ENCODE measurements at regions not wholly inside any gene's neighbourhood (a gene's known extent, or its start where the extent isn't known, plus 50 kb on each side); places are given as distances from the start of the nearest gene placed in this dataset.

GRCh38 chr3:34219556-34219955 lies 421.1 kb downstream of the PDCD6IP start:
- in situ Hi-C loops (cut with HindIII; ENCODE audit: low sequenced_read_pairs) = no loop called here

GRCh38 chr3:34225821-34226366 lies 427.5 kb downstream of the PDCD6IP start:
- in situ Hi-C loops (cut with HindIII; ENCODE audit: low sequenced_read_pairs) = no loop called here

GRCh38 chr3:34229876-34230275 lies 431.4 kb downstream of the PDCD6IP start:
- in situ Hi-C loops (cut with HindIII; ENCODE audit: low sequenced_read_pairs) = no loop called here

GRCh38 chr3:34235096-34235495 lies 436.7 kb downstream of the PDCD6IP start:
- in situ Hi-C loops (cut with HindIII; ENCODE audit: low sequenced_read_pairs) = no loop called here

- in situ Hi-C loops (cut with HindIII; ENCODE audit: low sequenced_read_pairs) = no loop called here
These were observed 439.5 kb downstream of the PDCD6IP start for GRCh38 chr3:34237946-34238345.

- in situ Hi-C loops (cut with HindIII; ENCODE audit: low sequenced_read_pairs) = no loop called here
These were observed 440.0 kb downstream of the PDCD6IP start for GRCh38 chr3:34238407-34238806.

- in situ Hi-C loops (cut with HindIII; ENCODE audit: low sequenced_read_pairs) = no loop called here
These were observed 440.9 kb downstream of the PDCD6IP start for GRCh38 chr3:34239287-34239686.

GRCh38 chr3:34239875-34240274 lies 441.4 kb downstream of the PDCD6IP start:
- in situ Hi-C loops (cut with HindIII; ENCODE audit: low sequenced_read_pairs) = no loop called here

GRCh38 chr3:34247401-34247800 lies 449.0 kb downstream of the PDCD6IP start:
- in situ Hi-C loops (cut with HindIII; ENCODE audit: low sequenced_read_pairs) = no loop called here

GRCh38 chr3:34248352-34248751 lies 449.9 kb downstream of the PDCD6IP start:
- in situ Hi-C loops (cut with HindIII; ENCODE audit: low sequenced_read_pairs) = no loop called here

- in situ Hi-C loops (cut with HindIII; ENCODE audit: low sequenced_read_pairs) = no loop called here
These were observed 455.9 kb downstream of the PDCD6IP start for GRCh38 chr3:34254285-34254684.

- in situ Hi-C loops (cut with HindIII; ENCODE audit: low sequenced_read_pairs) = no loop called here
These were observed 457.6 kb downstream of the PDCD6IP start for GRCh38 chr3:34256021-34256420.

- in situ Hi-C loops (cut with HindIII; ENCODE audit: low sequenced_read_pairs) = no loop called here
These were observed 458.4 kb downstream of the PDCD6IP start for GRCh38 chr3:34256791-34257190.

GRCh38 chr3:34258271-34258998 lies 460.0 kb downstream of the PDCD6IP start:
- in situ Hi-C loops (cut with HindIII; ENCODE audit: low sequenced_read_pairs) = no loop called here

GRCh38 chr3:34260271-34261000 lies 462.0 kb downstream of the PDCD6IP start:
- in situ Hi-C loops (cut with HindIII; ENCODE audit: low sequenced_read_pairs) = no loop called here

- in situ Hi-C loops (cut with HindIII; ENCODE audit: low sequenced_read_pairs) = no loop called here
These were observed 462.6 kb downstream of the PDCD6IP start for GRCh38 chr3:34261001-34261385.

GRCh38 chr3:34263101-34263621 lies 464.7 kb downstream of the PDCD6IP start:
- in situ Hi-C loops (cut with HindIII; ENCODE audit: low sequenced_read_pairs) = no loop called here

GRCh38 chr3:34264337-34265041 lies 466.1 kb downstream of the PDCD6IP start:
- in situ Hi-C loops (cut with HindIII; ENCODE audit: low sequenced_read_pairs) = no loop called here

GRCh38 chr3:34267088-34267487 lies 468.7 kb downstream of the PDCD6IP start:
- in situ Hi-C loops (cut with HindIII; ENCODE audit: low sequenced_read_pairs) = no loop called here

- in situ Hi-C loops (cut with HindIII; ENCODE audit: low sequenced_read_pairs) = no loop called here
These were observed 469.7 kb downstream of the PDCD6IP start for GRCh38 chr3:34268032-34268709.

GRCh38 chr3:34275811-34276210 lies 477.4 kb downstream of the PDCD6IP start:
- in situ Hi-C loops (cut with HindIII; ENCODE audit: low sequenced_read_pairs) = no loop called here

Measured in DLD1 (cell line).